K562 (cell line): ENCODE measurements at regions not wholly inside any gene's neighbourhood (a gene's known extent, or its start where the extent isn't known, plus 50 kb on each side); places are given as distances from the start of the nearest gene placed in this dataset.

ENCODE experiments used
- ATAC-seq: fragments of 200-7000 bp; cut with Tn5 transposase; 3 replicates; pipeline ENCODE4 v1.9.1; 2020; ENCODE audit warnings: moderate library complexity
- BruUV-seq: library from RNA; stranded (reverse); fragments of 400-500 nt; replicated peaks from 2 replicates; lab custom pipeline; 2021; lab: Mats Ljungman, UMichigan
- CTCF ChIA-PET: fragments of 300-600 bp; formaldehyde crosslinking; extraction: SDS; loops from one replicate; lab custom pipeline; 2021; ENCODE audit warnings: low intra/inter-chr PET ratio; lab: Yijun Ruan, JAX
- POLR2A ChIA-PET: fragments of 300-600, 350-650 bp; sonication (Branson Sonifier 250); formaldehyde crosslinking; extraction: SDS; loops from one replicate; lab custom pipeline; 2021; ENCODE audit warnings: antibody characterized with exemption, inconsistent platforms; lab: Yijun Ruan, JAX
- DNase-seq, 4 experiments: peaks; one replicate each; pipeline versions ENCODE4 v3.0.0 to v3.0.0-alpha.2; 2011 to 2018; ENCODE audit warnings: low spot score in 3 of 4, mixed read lengths in 3 of 4; ENCODE audit errors: extremely low read depth in 1 of 4
- FAIRE-seq: peaks from 2 replicates; lab custom pipeline; 2011; peaks lifted over from hg19 to GRCh38; lab: Jason Lieb, UNC
- H2AFZ ChIP-seq: 2 replicates; pipeline ENCODE4 v1.6.0; 2011; ENCODE audit warnings: low read depth, low read length, control low read depth, inconsistent platforms
- H3K27ac ChIP-seq: fragments of 200-600 bp; 3 replicates; pipeline ENCODE4 v1.8.0; 2011; ENCODE audit warnings: low read depth, mild to moderate bottlenecking, control low read depth, inconsistent platforms, low read length, moderate library complexity, mixed read lengths; ENCODE audit errors: extremely low read depth
- H3K27me3 ChIP-seq, 2 experiments: fragments of 300-600 bp in 1 of 2; 2 replicates in 1 of 2; 3 replicates in 1 of 2; pipeline versions ENCODE4 v1.6.0 to v1.8.0; 2011; ENCODE audit warnings: inconsistent platforms in 2 of 2, low read length in 2 of 2, mild to moderate bottlenecking in 1 of 2, mixed read lengths in 1 of 2, moderate library complexity in 1 of 2; ENCODE audit not compliant: control insufficient read depth in 2 of 2, insufficient read depth in 2 of 2
- H3K36me3 ChIP-seq: fragments of 300-600 bp; 3 replicates; pipeline ENCODE4 v1.8.0; 2011; ENCODE audit warnings: mild to moderate bottlenecking, low read length, inconsistent platforms; ENCODE audit not compliant: control insufficient read depth, insufficient read depth
- H3K4me1 ChIP-seq, 2 experiments: fragments of 200-600 bp in 1 of 2; replicated peaks in 1 of 2; 2 replicates in 1 of 2; 3 replicates in 1 of 2; pipeline versions ENCODE4 v1.5.1 to v1.8.0; 2011; ENCODE audit warnings: inconsistent platforms in 2 of 2, low read length in 2 of 2, mild to moderate bottlenecking in 1 of 2, mixed read lengths in 1 of 2, moderate library complexity in 1 of 2; ENCODE audit not compliant: control insufficient read depth in 2 of 2, insufficient read depth in 2 of 2
- H3K4me2 ChIP-seq: 2 replicates; pipeline ENCODE4 v1.6.1; 2011; ENCODE audit warnings: low read length, control low read depth, inconsistent platforms, mixed read lengths; ENCODE audit not compliant: insufficient read depth
- H3K4me3 ChIP-seq: fragments of 200-600 bp; sonication (generic), shearing (Covaris generic); 2 replicates; pipeline ENCODE4 v1.5.1; 2016; ENCODE audit warnings: control low read depth, inconsistent platforms
- H3K79me2 ChIP-seq: fragments of 200-600 bp; 3 replicates; pipeline ENCODE4 v1.8.0; 2011; ENCODE audit warnings: low read length, inconsistent platforms; ENCODE audit not compliant: control insufficient read depth, insufficient read depth
- H3K9ac ChIP-seq, 2 experiments: 2 replicates each; pipeline versions ENCODE4 v1.6.0 to v1.6.1; 2011; ENCODE audit warnings: low read depth in 2 of 2, low read length in 2 of 2, control low read depth in 1 of 2, inconsistent platforms in 1 of 2, mild to moderate bottlenecking in 1 of 2, mixed read lengths in 1 of 2; ENCODE audit not compliant: insufficient read depth in 1 of 2
- H3K9me1 ChIP-seq: one replicate; pipeline ENCODE4 v1.6.0; 2011; ENCODE audit warnings: inconsistent platforms, mild to moderate bottlenecking, low read length, moderate library complexity; ENCODE audit not compliant: control insufficient read depth, insufficient read depth
- H3K9me3 ChIP-seq: replicated peaks from 2 replicates; pipeline ENCODE4 v1.5.1; 2011; ENCODE audit warnings: low read depth, low read length, inconsistent platforms; ENCODE audit not compliant: control insufficient read depth, insufficient read depth
- H4K20me1 ChIP-seq: replicated peaks from 2 replicates; pipeline ENCODE4 v1.6.1; 2011; ENCODE audit warnings: low read length, inconsistent platforms, mixed read lengths; ENCODE audit not compliant: control insufficient read depth, insufficient read depth
- ASH1L ChIP-seq: fragments of 450-650 bp; IDR thresholded peaks from 2 replicates; pipeline ENCODE4 v1.6.1; 2018; ENCODE audit warnings: borderline replicate concordance, mild to moderate bottlenecking, low read depth; ENCODE audit not compliant: partially characterized antibody
- GABPA ChIP-seq: fragments of 200-800 bp; sonication (Bioruptor generic); conservative IDR thresholded peaks from 2 replicates; pipeline ENCODE4 v1.6.1; 2016; ENCODE audit warnings: low read depth, missing genetic modification characterization, missing compliant biosample characterization
- MAFG ChIP-seq: fragments of 450-650 bp; conservative IDR thresholded peaks from 2 replicates; pipeline ENCODE4 v1.6.1; 2016; ENCODE audit warnings: missing genetic modification characterization, missing compliant biosample characterization
- MAFK ChIP-seq: IDR thresholded peaks from 2 replicates; pipeline ENCODE4 v1.6.1; 2011; ENCODE audit warnings: low read length, improper control_type of control experiment
- NFE2 ChIP-seq: IDR thresholded peaks from 2 replicates; pipeline ENCODE4 v1.6.1; 2014; ENCODE audit warnings: antibody characterized with exemption, low read depth
- UBTF ChIP-seq, 2 experiments: IDR thresholded peaks; 2 replicates each; pipeline ENCODE4 v1.6.1; 2012; ENCODE audit warnings: improper control_type of control experiment in 2 of 2, low read depth in 2 of 2, low read length in 2 of 2, borderline replicate concordance in 1 of 2
- ZBTB2 ChIP-seq: fragments of 450-650 bp; IDR thresholded peaks from 2 replicates; pipeline ENCODE4 v1.6.1; 2016; ENCODE audit warnings: antibody characterized with exemption
- ZBTB9 ChIP-seq: fragments of 450-650 bp; formaldehyde crosslinking; IDR thresholded peaks from 2 replicates; pipeline ENCODE4 v1.4.0; 2020; ENCODE audit warnings: mild to moderate bottlenecking, moderate library complexity
- ZNF639 ChIP-seq, 2 experiments: fragments of 200-800 bp in 1 of 2; sonication (Bioruptor generic) in 1 of 2; sonication (generic) in 1 of 2; formaldehyde crosslinking in 1 of 2; IDR thresholded peaks in 1 of 2; conservative IDR thresholded peaks in 1 of 2; 2 replicates each; pipeline versions ENCODE4 v1.5.0 to v1.6.1; 2016 to 2020; ENCODE audit warnings: missing compliant biosample characterization in 1 of 2, missing genetic modification characterization in 1 of 2, missing genetic modification reagents in 1 of 2
- WGBS: fragments of 100-300 bp; shearing (Covaris generic); methylation state at CpG from one replicate; pipeline ENCODE4 v1.1.6; 2016; ENCODE audit warnings: low coverage, mixed read lengths; ENCODE audit not compliant: insufficient coverage; ENCODE audit errors: missing lambda C conversion rate; 5-methylcytosine and 5-hydroxymethylcytosine counted together
- in situ Hi-C: fragments of 300-500 bp; cut with MboI; formaldehyde crosslinking; loops from 4 replicates; pipeline ENCODE4 v1.15.0; 2018; ENCODE audit warnings: inconsistent platforms, mixed read lengths
- intact Hi-C: fragments of 100-400 bp; cut with micrococcal nuclease; formaldehyde crosslinking; loops from 2 replicates; pipeline ENCODE4 v1.14.2; 2022
- TF ChIP-seq, protein P1 (sequence below): fragments of 450-650 bp; IDR thresholded peaks from 2 replicates; pipeline ENCODE4 v1.6.1; 2017; ENCODE audit warnings: antibody characterized with exemption, mild to moderate bottlenecking

- Histone ChIP-seq H3K36me3 (no peaks in the 10 kb centered on the region), H3K4me1 (peaks cover 10 to 23% of the 10 kb centered on the region in 2 experiments), H3K4me3 (no peak overlapping the region), H3K27ac (no peak overlapping the region), H3K9me3 (no peaks in the 10 kb centered on the region), H3K27me3 (no peaks in the 10 kb centered on the region), H3K9me1 (no peaks in the 10 kb centered on the region), H3K9ac (no peak overlapping the region), H3K4me2 (no peak overlapping the region), H4K20me1 (no peaks in the 10 kb centered on the region), H3K79me2 (no peaks in the 10 kb centered on the region), H2AFZ (peak overlapping the region; percentile 76)
- 64% methylated on average over 5 of the region's 5 CpGs for WGBS
- DNase-seq (peak in 1 of 4 experiments; percentile 17), FAIRE-seq (no peak), ATAC-seq (no peak; the same call in none of the 3 replicates)
- intact Hi-C loops (no loop called here), in situ Hi-C loops (no loop called here)
- TF ChIP-seq MAFG (0 out of 2 replicates have a peak, but pooled peaks have one; percentile 10), ASH1L (no peak), ZBTB2 (no peak), ZBTB9 (CRISPR knock-in tag) (peak; percentile 57; the same call in 1 of the 2 replicates), UBTF (IDR thresholded peaks at IDR 0.05; ENCODE audit: borderline replicate concordance in 1 of 2, low read depth in 2 of 2, low read length in 2 of 2) (no peak), ZNF639 (CRISPR knock-in tag; conservative IDR thresholded peaks at IDR 0.05 in 1 of 2, IDR thresholded peaks at IDR 0.05 in 1 of 2) (0 out of 4 replicates have a peak, but pooled peaks of 1 of the 2 experiments have one; percentile 23), NFE2 (peak; percentile 74), GABPA (tag) (peak; percentile 56), MAFK (peak; percentile 37; the same call in 1 of the 2 replicates)
- TF ChIP-seq, protein P1, sequence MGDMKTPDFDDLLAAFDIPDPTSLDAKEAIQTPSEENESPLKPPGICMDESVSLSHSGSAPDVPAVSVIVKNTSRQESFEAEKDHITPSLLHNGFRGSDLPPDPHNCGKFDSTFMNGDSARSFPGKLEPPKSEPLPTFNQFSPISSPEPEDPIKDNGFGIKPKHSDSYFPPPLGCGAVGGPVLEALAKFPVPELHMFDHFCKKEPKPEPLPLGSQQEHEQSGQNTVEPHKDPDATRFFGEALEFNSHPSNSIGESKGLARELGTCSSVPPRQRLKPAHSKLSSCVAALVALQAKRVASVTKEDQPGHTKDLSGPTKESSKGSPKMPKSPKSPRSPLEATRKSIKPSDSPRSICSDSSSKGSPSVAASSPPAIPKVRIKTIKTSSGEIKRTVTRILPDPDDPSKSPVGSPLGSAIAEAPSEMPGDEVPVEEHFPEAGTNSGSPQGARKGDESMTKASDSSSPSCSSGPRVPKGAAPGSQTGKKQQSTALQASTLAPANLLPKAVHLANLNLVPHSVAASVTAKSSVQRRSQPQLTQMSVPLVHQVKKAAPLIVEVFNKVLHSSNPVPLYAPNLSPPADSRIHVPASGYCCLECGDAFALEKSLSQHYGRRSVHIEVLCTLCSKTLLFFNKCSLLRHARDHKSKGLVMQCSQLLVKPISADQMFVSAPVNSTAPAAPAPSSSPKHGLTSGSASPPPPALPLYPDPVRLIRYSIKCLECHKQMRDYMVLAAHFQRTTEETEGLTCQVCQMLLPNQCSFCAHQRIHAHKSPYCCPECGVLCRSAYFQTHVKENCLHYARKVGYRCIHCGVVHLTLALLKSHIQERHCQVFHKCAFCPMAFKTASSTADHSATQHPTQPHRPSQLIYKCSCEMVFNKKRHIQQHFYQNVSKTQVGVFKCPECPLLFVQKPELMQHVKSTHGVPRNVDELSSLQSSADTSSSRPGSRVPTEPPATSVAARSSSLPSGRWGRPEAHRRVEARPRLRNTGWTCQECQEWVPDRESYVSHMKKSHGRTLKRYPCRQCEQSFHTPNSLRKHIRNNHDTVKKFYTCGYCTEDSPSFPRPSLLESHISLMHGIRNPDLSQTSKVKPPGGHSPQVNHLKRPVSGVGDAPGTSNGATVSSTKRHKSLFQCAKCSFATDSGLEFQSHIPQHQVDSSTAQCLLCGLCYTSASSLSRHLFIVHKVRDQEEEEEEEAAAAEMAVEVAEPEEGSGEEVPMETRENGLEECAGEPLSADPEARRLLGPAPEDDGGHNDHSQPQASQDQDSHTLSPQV: 0 out of 2 replicates have a peak, but pooled peaks have one; percentile 16
- no TSS peak for BruUV-seq
- ChIA-PET CTCF (no interaction called here), POLR2A (interaction anchor here (0.6 to 1.6 kb wide), 4 partner anchors 8 to 164 kb away, joined by 3 to 5 read pairs (median 4); no protein-coding TSS in a partner anchor)
Observed at GRCh38 chr12:28026701-28027100, 54.2 kb upstream of the PTHLH start.
